ENCODE measurements at regions not wholly inside any gene's neighbourhood (a gene's known extent, or its start where the extent isn't known, plus 50 kb on each side); places are given as distances from the start of the nearest gene placed in this dataset.
"Not testable (repeated sequence)": the region's sequence is repeated elsewhere in the genome, so short reads cannot be mapped to it uniquely, and the experiment has no call there.

- not testable (repeated sequence) for TF ChIP-seq L3MBTL2 (conservative IDR thresholded peaks at IDR 0.05); FOXM1 (IDR thresholded peaks at IDR 0.05; ENCODE audit: borderline replicate concordance); HDGF (IDR thresholded peaks at IDR 0.05; ENCODE audit: borderline replicate concordance); BHLHE40 (IDR thresholded peaks at IDR 0.05; ENCODE audit: borderline replicate concordance)
Observed at GRCh38 chr2:210871566-210871965, 315.2 kb downstream of the CPS1 start.
